ENCODE measurements at regions not wholly inside any gene's neighbourhood (a gene's known extent, or its start where the extent isn't known, plus 50 kb on each side); places are given as distances from the start of the nearest gene placed in this dataset.

DNA sequence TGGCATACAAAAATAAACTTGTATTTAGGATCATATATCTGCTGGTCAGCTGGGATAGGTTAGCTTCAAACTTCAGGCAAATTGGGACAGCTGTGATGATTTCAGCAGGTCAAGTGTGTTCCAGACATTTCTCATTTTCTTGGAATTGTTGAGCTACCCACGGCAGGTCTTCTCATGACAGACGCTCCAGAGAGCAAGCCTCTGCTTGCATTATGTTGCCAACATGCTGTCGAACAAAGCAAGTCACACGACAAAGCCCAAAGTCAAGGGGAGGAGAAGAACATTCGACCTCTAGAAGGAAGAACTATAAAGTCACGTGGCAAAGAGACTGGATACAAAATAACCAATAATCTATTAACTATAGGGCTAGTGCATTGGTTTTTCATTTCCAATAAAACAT is 103.5 kb downstream of the RAB18 start:
- no peak for TF ChIP-seq CTCF (optimal IDR thresholded peaks at IDR 0.05 in 1 of 3, IDR thresholded peaks at IDR 0.05 in 1 of 3, conservative IDR thresholded peaks at IDR 0.05 in 1 of 3; ENCODE audit: extremely low read depth in 1 of 3, insufficient read depth in 2 of 3, low read length in 3 of 3)
- no peak for TF ChIP-seq EZH2 (IDR thresholded peaks at IDR 0.05; ENCODE audit: low read length)
- Histone ChIP-seq H3K4me1 (ENCODE audit: control insufficient read depth, extremely low read depth, insufficient read depth, low read length) (peaks cover 3% of the 10 kb centered on the region), H3K79me2 (ENCODE audit: control insufficient read depth, insufficient read depth, low read length) (no peaks in the 10 kb centered on the region), H4K20me1 (ENCODE audit: control insufficient read depth, extremely low read depth, insufficient read depth, low read length) (no peaks in the 10 kb centered on the region), H3K9me1 (ENCODE audit: control insufficient read depth, extremely low read depth, insufficient read depth, low read length) (no peaks in the 10 kb centered on the region), H3K4me3 (ENCODE audit: control insufficient read depth in 2 of 3, extremely low read depth in 1 of 3, insufficient read depth in 2 of 3, low read depth in 1 of 3, low read length in 3 of 3) (no peak overlapping the region), H3K4me2 (ENCODE audit: control insufficient read depth, extremely low read depth, insufficient read depth, low read depth, low read length) (no peak overlapping the region), H2AFZ (ENCODE audit: control insufficient read depth, low read length) (no peak overlapping the region), H3K36me3 (ENCODE audit: control insufficient read depth in 2 of 2, extremely low read depth in 1 of 2, insufficient read depth in 2 of 2, low read length in 2 of 2) (no peaks in the 10 kb centered on the region), H3K9ac (ENCODE audit: control insufficient read depth, extremely low read depth, insufficient read depth, low read length) (no peak overlapping the region), H3K27ac (ENCODE audit: control insufficient read depth, insufficient read depth, low read length) (no peak overlapping the region), H3K9me3 (ENCODE audit: control insufficient read depth, low read depth, low read length) (no peaks in the 10 kb centered on the region), H3K27me3 (ENCODE audit: control insufficient read depth, extremely low read depth, insufficient read depth, low read length) (no peaks in the 10 kb centered on the region)
- peak; percentile 77 for FAIRE-seq
- dilution Hi-C loops (cut with MboI; ENCODE audit: extremely low pct_ligation_motif_present, low sequenced_read_pairs) = no loop called here
- no peak for DNase-seq (ENCODE audit: low read depth, low spot score)

DNA sequence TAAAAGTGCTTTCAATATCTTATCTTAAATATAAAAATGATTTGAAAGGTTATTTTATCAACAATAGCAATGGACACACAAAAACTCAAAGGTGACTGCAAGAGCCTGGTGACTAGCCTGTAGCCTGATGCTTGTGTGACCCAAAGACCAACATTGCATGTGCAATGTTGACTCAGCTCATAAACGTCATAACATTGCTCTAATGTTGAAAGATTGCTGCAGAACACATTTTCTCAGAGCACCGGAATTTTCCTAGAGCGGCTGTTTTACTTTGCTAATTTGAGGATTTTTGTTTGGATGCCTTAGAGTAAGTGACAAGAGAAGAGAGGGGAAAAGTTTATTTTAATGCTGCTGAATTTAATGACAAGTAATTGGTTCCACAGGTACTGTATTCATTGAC is 107.1 kb downstream of the RAB18 start:
- no peak overlapping the region for H3K4me3 ChIP-seq (ENCODE audit: control insufficient read depth in 2 of 3, extremely low read depth in 1 of 3, insufficient read depth in 2 of 3, low read depth in 1 of 3, low read length in 3 of 3)
- TF ChIP-seq CTCF (optimal IDR thresholded peaks at IDR 0.05 in 1 of 3, IDR thresholded peaks at IDR 0.05 in 1 of 3, conservative IDR thresholded peaks at IDR 0.05 in 1 of 3; ENCODE audit: extremely low read depth in 1 of 3, insufficient read depth in 2 of 3, low read length in 3 of 3) (no peak), EZH2 (IDR thresholded peaks at IDR 0.05; ENCODE audit: low read length) (no peak)
- no peaks in the 10 kb centered on the region for H3K9me3 ChIP-seq (ENCODE audit: control insufficient read depth, low read depth, low read length)
- H3K9ac ChIP-seq (ENCODE audit: control insufficient read depth, extremely low read depth, insufficient read depth, low read length) = no peak overlapping the region
- no peak overlapping the region for H3K27ac ChIP-seq (ENCODE audit: control insufficient read depth, insufficient read depth, low read length)
- H4K20me1 ChIP-seq (ENCODE audit: control insufficient read depth, extremely low read depth, insufficient read depth, low read length) = no peaks in the 10 kb centered on the region
- peaks cover 3% of the 10 kb centered on the region for H3K4me1 ChIP-seq (ENCODE audit: control insufficient read depth, extremely low read depth, insufficient read depth, low read length)
- no peaks in the 10 kb centered on the region for H3K36me3 ChIP-seq (ENCODE audit: control insufficient read depth in 2 of 2, extremely low read depth in 1 of 2, insufficient read depth in 2 of 2, low read length in 2 of 2)
- DNase-seq (ENCODE audit: low read depth, low spot score) = no peak
- H2AFZ ChIP-seq (ENCODE audit: control insufficient read depth, low read length) = no peak overlapping the region
- H3K79me2 ChIP-seq (ENCODE audit: control insufficient read depth, insufficient read depth, low read length) = no peaks in the 10 kb centered on the region
- FAIRE-seq = no peak
- dilution Hi-C loops (cut with MboI; ENCODE audit: extremely low pct_ligation_motif_present, low sequenced_read_pairs) = no loop called here
- no peaks in the 10 kb centered on the region for H3K9me1 ChIP-seq (ENCODE audit: control insufficient read depth, extremely low read depth, insufficient read depth, low read length)
- no peak overlapping the region for H3K4me2 ChIP-seq (ENCODE audit: control insufficient read depth, extremely low read depth, insufficient read depth, low read depth, low read length)
- no peaks in the 10 kb centered on the region for H3K27me3 ChIP-seq (ENCODE audit: control insufficient read depth, extremely low read depth, insufficient read depth, low read length)

Measured in keratinocyte (primary cell).